ENCODE measurements at regions not wholly inside any gene's neighbourhood (a gene's known extent, or its start where the extent isn't known, plus 50 kb on each side); places are given as distances from the start of the nearest gene placed in this dataset.

DNA sequence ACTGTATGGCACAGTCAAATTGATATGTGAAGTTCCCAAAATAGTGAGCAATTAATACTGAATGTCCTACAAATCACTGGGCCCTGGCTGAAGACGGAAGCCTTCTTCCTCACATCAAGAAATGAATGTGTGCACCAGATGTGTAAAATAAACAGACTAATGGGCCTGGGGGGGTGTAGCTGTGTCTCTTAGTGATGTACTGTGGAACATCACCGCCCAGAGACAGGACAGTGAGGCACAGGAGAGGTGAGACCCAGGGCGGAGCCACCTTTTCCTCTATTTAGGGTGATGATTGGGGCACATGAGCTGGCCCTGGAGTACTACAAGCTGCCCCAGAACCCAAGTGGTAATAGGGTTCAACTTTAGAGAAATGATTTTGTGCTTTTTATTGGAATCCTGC, 368.5 kb upstream of the ARID1B start:
- TF ChIP-seq, protein P1, sequence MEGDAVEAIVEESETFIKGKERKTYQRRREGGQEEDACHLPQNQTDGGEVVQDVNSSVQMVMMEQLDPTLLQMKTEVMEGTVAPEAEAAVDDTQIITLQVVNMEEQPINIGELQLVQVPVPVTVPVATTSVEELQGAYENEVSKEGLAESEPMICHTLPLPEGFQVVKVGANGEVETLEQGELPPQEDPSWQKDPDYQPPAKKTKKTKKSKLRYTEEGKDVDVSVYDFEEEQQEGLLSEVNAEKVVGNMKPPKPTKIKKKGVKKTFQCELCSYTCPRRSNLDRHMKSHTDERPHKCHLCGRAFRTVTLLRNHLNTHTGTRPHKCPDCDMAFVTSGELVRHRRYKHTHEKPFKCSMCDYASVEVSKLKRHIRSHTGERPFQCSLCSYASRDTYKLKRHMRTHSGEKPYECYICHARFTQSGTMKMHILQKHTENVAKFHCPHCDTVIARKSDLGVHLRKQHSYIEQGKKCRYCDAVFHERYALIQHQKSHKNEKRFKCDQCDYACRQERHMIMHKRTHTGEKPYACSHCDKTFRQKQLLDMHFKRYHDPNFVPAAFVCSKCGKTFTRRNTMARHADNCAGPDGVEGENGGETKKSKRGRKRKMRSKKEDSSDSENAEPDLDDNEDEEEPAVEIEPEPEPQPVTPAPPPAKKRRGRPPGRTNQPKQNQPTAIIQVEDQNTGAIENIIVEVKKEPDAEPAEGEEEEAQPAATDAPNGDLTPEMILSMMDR (conservative IDR thresholded peaks at IDR 0.05; ENCODE audit: low read depth, low read length), result no peak
- TF ChIP-seq MXI1 (IDR thresholded peaks at IDR 0.05; ENCODE audit: borderline replicate concordance, low read depth, low read length), result no peak
- TF ChIP-seq POLR2A (IDR thresholded peaks at IDR 0.05; ENCODE audit: low read depth, low read length), result no peak
- no peak for TF ChIP-seq CEBPB (IDR thresholded peaks at IDR 0.05; ENCODE audit: low read depth, low read length)
- no peak for TF ChIP-seq RFX5 (IDR thresholded peaks at IDR 0.05; ENCODE audit: low read depth, low read length)
- no peak for TF ChIP-seq RCOR1 (IDR thresholded peaks at IDR 0.05; ENCODE audit: insufficient replicate concordance, low read length)
